SK-N-SH treated with all-trans-retinoic acid at 6 μM for 48 hours (cell line): ENCODE measurements at regions not wholly inside any gene's neighbourhood (a gene's known extent, or its start where the extent isn't known, plus 50 kb on each side); places are given as distances from the start of the nearest gene placed in this dataset.

Experiments used
- ARNTL ChIP-seq: fragments of 450-650 bp; formaldehyde crosslinking; IDR thresholded peaks from 2 replicates; pipeline ENCODE4 v1.5.0; 2020; ENCODE audit warnings: low read depth, mild to moderate bottlenecking, moderate library complexity, borderline replicate concordance
- CSDC2 ChIP-seq: fragments of 250-450 bp; sonication (Bioruptor Pico); IDR thresholded peaks from 2 replicates; pipeline ENCODE4 v1.5.0; 2020; ENCODE audit warnings: mild to moderate bottlenecking, moderate library complexity
- ZC3H10 ChIP-seq: fragments of 250-450 bp; sonication (Bioruptor Pico); IDR thresholded peaks from 2 replicates; pipeline ENCODE4 v1.5.1; 2021; ENCODE audit warnings: mild to moderate bottlenecking, moderate library complexity
- ZFP30 ChIP-seq: fragments of 450-650 bp; formaldehyde crosslinking; IDR thresholded peaks from 2 replicates; pipeline ENCODE4 v1.5.0; 2022; ENCODE audit warnings: mild to moderate bottlenecking, moderate library complexity
- ZNF565 ChIP-seq: fragments of 450-650 bp; formaldehyde crosslinking; conservative IDR thresholded peaks from 2 replicates; pipeline ENCODE4 v1.5.0; 2020; ENCODE audit warnings: low read depth, mild to moderate bottlenecking, moderate library complexity
- ZNF70 ChIP-seq: fragments of 450-650 bp; formaldehyde crosslinking; IDR thresholded peaks from 2 replicates; pipeline ENCODE4 v1.5.0; 2020; ENCODE audit warnings: mild to moderate bottlenecking, moderate library complexity
- ZNF8 ChIP-seq: fragments of 450-650 bp; formaldehyde crosslinking; IDR thresholded peaks from 2 replicates; pipeline ENCODE4 v1.5.0; 2020; ENCODE audit warnings: mild to moderate bottlenecking, moderate library complexity
- TF ChIP-seq, protein P1 (sequence below): fragments of 250-450 bp; sonication (Bioruptor Pico); IDR thresholded peaks from 2 replicates; pipeline ENCODE4 v1.8.0; 2020; ENCODE audit warnings: mild to moderate bottlenecking, moderate library complexity, borderline replicate concordance
- TF ChIP-seq, protein P2 (sequence below): fragments of 250-450 bp; sonication (Bioruptor Pico); IDR thresholded peaks from 2 replicates; pipeline ENCODE4 v1.5.1; 2020; ENCODE audit warnings: low read depth, mild to moderate bottlenecking, moderate library complexity

DNA sequence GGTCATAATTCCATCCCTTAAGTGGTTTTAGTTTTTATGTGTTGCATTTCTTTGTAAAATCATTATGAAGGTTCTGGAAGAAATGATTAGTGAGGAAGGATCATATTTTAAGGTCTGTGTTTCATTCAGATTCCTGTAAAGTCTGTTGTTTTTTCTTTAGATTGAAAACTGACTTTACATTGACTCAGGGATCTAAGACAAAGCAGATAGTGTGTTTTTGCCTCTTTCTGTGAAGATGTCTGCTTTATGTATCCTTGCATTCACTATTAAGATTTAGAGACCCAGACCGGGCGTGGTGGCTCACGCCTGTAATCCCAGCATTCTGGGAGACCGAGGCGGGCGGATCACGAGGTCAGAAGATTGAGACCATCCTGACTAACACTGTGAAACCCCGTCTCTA lies 225.7 kb downstream of the SAMD5 start:
- no peak for TF ChIP-seq ZNF70 (CRISPR knock-in tag)
- TF ChIP-seq ZNF8 (CRISPR knock-in tag): no peak
- no peak for TF ChIP-seq ZFP30 (CRISPR knock-in tag)
- TF ChIP-seq, protein P1, sequence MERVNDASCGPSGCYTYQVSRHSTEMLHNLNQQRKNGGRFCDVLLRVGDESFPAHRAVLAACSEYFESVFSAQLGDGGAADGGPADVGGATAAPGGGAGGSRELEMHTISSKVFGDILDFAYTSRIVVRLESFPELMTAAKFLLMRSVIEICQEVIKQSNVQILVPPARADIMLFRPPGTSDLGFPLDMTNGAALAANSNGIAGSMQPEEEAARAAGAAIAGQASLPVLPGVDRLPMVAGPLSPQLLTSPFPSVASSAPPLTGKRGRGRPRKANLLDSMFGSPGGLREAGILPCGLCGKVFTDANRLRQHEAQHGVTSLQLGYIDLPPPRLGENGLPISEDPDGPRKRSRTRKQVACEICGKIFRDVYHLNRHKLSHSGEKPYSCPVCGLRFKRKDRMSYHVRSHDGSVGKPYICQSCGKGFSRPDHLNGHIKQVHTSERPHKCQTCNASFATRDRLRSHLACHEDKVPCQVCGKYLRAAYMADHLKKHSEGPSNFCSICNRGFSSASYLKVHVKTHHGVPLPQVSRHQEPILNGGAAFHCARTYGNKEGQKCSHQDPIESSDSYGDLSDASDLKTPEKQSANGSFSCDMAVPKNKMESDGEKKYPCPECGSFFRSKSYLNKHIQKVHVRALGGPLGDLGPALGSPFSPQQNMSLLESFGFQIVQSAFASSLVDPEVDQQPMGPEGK (CRISPR knock-in tag): no peak
- TF ChIP-seq CSDC2 (CRISPR knock-in tag): no peak
- no peak for TF ChIP-seq ARNTL
- TF ChIP-seq ZNF565: no peak
- TF ChIP-seq, protein P2, sequence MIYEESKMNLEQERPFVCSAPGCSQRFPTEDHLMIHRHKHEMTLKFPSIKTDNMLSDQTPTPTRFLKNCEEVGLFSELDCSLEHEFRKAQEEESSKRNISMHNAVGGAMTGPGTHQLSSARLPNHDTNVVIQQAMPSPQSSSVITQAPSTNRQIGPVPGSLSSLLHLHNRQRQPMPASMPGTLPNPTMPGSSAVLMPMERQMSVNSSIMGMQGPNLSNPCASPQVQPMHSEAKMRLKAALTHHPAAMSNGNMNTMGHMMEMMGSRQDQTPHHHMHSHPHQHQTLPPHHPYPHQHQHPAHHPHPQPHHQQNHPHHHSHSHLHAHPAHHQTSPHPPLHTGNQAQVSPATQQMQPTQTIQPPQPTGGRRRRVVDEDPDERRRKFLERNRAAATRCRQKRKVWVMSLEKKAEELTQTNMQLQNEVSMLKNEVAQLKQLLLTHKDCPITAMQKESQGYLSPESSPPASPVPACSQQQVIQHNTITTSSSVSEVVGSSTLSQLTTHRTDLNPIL: no peak
- no peak for TF ChIP-seq ZC3H10 (CRISPR knock-in tag)
